HG02885 (cell line): ENCODE measurements at regions not wholly inside any gene's neighbourhood (a gene's known extent, or its start where the extent isn't known, plus 50 kb on each side); places are given as distances from the start of the nearest gene placed in this dataset.

ENCODE experiments used
- ATAC-seq: cut with Tn5 transposase; IDR thresholded peaks from one replicate; pipeline ENCODE4 v1.9.1; 2021; ENCODE audit warnings: mild to moderate bottlenecking; ENCODE audit not compliant: unreplicated experiment, poor library complexity

DNA sequence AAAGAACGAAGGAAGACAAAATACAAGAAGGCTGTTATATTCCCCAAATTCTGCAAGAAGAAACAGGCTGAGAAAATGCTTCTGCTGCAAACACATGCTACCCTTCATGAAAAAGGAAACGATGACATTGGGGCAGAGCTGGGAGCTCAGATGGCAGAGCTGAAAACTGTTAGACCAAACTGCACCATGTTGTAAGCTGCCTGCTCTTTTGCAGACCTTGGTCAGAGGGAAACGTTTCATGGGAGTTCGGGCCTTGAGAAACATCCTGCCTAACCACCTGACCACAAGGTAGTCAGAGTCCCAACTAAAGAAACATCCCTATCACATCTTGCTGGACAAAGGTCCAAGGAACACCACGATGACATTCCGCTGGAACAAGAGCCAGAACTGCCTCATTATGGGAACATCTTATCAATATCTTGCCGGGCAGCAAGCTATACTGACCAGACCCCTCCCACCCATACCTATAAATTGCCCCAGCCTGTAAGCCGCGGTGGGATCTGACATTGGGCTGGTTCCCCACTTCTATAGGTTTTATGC, 110.7 kb upstream of the CTSC start:
- ATAC-seq: no peak

DNA sequence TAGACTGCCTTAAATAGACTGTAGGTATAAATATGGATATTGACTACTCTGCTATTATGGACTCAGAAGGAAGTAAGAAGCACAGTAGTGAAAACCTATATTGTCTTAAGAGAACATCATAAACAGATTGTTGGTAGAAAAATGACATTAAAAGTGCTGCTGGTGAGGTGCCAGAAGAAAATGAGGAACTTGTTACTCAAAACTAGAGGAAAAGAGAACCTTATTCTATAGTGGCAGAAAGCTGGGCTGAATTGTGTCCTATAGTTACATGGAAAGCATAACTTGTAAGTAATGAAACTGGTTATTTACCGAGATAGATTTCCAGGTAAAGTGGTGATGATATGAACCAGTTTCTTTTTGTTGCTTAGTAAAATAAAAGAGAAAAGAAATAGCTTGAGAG, 109.7 kb upstream of the CTSC start:
- no peak for ATAC-seq

DNA sequence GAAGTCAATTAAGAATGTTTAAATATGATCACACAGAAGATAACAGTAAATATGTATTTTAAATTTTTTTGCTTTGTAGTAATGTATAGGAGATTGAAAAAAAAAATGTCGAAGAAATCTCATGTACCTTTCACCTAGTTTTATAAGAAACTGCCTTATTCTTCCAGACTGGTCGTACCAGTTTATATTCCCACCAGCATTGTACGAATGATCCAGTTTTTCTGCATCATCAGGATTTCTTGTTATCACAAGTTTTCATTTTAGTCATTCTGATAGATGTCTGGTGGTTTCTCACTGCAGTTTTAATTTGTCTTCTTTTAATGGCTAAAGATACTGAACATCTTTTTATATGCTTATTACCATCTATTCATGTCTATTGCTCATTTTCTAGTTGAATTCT, 101.8 kb upstream of the CTSC start:
- no peak for ATAC-seq

DNA sequence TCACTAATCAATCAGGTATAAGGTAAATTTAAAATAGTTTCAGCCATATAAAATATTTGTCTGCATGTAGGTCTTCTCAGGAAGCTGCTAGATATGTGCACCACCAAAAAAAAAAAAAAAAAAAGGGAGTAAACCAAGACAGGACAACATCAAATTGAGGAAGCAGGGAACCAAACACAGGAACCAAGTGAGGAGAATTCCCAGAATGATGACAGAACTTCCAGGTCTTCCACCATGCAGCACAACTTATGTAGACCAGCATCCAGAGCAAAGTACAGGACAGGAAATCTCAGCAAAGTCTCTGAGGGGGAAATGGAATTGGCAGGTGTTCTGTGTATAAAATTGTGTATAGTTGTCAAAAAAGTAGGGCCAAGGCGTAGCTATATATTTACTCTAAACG, 101.2 kb upstream of the CTSC start:
- no peak for ATAC-seq

DNA sequence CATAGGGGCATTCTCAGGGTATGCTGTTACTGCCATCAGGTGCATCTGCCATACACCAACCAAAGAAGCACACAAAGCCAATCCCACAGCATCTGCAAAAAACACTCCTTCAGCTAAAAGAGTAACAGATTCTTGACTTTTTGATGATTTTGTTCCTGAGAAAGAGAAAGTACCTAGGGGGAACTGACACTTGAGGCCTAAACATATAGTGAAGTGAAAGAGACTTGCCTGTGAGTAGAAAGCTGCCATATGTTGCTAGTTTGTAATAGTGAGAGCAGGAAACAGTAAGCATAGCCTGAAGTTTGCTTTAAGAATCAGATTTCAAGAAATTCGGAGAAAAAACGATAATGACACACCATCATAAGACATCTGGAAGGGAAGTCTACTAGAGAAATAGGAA, 97.9 kb upstream of the CTSC start:
- ATAC-seq: peak; percentile 99

DNA sequence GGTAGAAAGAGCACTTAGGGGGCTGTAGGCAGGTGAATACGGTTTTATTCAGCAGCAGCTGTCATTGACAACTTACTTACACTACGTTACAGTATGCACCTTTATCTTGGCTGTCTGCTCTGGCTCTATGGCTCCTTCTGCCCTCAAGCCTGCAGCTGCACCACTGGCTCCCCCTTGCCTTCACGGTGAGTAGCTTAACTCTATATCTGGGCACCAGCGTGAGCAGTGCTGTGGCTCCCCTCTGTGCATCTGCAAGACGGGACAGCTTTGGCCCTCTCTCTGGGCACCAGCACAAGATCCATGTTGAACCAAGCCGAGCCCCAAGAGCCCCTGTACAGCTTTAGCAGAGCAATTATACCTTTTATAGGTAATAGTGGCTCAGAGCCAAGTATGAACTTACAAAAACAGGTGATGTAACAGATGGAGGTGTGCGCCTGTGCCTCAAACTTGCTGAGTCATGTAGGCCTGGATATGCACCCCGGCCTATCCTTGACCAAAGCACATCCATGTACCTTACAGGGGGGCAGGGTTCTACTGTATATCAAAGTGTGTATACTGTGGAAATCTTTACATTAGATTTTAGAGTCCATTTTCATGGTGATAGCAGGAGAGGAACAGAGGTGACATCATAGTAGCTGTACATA, 96.9 kb upstream of the CTSC start:
- ATAC-seq: no peak

DNA sequence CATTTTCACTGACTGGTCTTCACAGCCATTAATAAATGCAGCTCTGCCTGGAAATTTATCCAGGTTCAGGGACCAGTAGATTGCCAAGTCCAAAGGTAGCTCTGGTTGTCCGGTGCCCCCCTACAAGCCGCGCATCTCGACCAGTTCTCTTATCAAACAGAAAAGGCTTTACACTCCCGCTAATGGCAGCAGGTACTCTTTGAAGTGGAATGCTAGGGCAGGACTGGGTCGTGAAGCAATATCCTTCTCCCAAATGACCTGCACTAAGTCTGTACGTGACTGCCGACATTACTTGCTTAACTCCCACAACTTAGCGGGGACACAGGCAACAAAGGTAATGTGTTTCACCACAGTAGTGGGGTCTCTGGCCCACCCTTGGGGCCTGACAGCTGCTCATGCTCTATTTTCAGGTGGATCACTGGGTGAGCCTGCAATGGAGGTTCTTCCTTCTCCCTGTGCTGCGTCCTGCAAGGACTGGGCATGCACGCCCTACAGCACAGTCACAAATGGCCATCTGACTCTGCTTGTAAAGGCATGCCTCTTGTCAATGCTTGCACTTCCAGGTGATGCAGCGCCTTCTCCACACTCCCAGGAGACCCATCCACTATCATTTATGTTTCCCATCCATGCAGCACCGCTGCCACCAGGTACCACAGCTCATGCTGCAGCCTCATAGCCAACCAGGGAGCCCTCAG, 96.1 kb upstream of the CTSC start:
- no peak for ATAC-seq

DNA sequence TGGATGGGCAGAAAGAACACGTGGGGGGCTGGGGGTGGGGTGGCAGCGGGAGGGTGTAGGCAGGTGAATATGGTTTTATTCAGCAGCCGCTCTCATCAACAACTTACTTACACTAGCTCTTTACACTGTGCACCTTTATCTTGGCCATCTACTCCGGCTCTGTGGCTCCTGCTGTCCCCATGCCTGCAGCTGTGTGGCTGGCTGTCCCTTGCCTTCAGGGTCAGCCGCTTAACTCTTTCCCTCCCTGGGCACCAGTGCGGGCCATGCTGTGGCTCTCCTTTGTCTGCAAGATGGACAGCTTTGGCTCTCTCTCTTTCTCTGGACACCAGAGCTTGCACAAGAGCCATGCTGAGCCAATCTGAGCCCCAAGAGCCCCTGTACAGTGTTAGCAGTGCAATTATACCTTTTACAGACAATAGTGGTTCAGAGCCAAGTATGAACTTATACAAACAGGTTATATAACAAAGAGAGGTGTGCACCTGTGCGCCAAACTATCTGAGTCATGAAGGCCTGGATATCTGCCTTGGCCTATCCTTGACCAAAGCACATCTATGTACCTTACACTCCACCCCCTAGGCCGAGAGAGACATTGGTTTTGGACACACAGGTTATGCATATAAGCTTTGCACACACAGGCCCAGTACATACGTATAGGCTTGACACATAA, 94.3 kb upstream of the CTSC start:
- ATAC-seq: no peak

DNA sequence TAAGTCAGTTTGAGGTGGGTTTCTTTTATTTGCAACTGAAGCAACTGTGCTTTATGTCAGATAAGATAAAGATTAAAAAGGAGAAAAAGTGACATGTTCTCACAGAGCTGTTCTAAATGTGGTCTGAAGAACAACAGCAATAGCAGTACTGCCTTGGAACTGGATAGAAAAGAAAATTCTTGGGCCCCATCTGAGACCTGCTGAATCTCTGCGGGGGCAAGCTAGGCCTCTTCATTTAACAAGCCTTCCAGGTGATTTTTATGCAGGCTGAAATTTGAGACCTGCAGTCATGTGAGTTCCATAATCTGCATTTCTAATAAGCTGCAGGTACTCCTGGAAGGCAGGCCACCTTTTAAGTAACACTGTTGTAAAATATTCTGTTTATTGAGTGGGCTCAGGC, 91.4 kb upstream of the CTSC start:
- no peak for ATAC-seq

DNA sequence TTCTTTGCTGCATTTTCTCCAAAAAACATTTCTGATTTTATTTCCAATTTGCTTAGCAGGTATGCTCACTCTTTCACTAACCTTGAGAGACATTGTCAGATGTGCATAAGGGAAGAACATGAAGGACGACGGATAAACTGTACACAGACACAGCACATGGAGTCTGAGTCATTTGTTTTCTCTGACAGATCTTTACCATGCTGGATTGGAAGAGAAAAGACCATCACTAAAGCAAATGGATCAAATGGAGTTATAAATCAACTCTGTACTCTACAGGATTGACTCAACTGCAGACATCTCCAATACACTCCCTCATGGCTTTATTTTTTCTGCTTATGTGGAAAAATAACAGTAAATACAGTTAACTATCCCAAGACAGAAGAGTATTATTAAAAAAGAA, 90.2 kb upstream of the CTSC start:
- no peak for ATAC-seq

DNA sequence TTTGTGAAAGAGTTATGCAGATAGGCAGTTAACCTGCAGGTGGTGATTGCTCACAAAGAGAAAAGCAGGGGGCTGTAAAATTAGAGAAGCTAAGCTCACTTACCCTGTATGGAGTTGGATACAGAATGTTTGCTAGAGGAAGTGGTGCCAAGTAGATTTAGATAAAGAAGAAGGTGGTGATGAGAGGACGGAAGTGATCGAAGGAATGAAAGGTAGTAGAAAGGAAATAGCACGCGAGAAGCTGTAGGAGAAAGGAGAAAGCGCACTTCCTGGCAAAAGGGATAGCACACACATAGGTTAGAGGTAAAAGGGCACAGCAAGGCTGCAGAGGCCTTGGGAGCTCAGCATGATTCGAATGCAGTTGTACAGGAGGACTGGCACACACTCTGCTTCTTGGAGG, 87.3 kb upstream of the CTSC start:
- ATAC-seq: no peak

DNA sequence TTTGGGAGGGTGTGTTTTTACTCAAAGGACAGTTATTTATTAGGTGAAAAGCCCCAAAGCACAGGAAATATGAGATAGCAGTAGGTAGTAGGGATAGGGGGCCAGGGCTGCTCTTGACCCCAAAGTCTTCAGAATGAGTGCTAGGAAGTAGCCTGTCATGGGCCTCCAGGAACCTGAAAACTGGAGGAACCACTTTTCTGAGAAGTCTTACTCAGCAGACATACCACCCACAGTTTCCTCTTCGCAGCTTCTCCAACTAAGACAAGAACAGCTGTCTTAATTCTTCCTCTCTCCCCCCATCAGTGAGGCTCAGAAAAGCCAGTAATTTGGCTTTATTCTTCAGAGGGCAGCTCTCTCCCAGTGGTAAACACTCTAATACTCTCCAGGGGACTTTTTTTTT, 84.0 kb upstream of the CTSC start:
- peak; percentile 89 for ATAC-seq

DNA sequence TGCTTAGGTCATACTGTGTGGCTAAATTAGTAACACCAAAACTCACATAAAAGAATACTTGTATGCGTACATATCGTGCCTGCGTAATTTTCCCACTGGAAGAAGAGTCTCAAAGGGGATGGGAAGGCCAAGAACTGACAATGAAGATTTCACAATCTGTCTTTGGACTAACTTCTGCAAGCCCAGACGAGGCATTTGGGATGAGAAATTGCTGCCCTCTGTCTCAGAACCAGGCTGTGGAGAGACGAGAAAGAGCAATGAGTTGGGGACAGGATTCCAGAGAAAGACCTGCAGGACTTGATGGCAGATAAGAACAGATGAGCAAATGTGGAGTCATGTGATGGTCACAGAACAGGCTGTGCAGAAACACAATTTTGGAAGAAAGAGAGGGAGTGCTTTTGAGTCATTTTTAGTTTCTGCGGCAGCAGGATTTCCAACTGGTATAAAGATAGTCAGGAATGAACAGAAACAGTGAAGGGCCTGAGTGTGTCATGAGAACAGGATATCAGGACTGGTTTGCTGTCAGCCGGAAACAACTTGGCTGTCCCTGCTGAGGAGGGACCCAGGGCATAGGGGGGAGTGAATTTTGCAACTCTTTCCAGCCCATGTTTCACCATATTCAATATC, 82.7 kb upstream of the CTSC start:
- ATAC-seq: no peak

DNA sequence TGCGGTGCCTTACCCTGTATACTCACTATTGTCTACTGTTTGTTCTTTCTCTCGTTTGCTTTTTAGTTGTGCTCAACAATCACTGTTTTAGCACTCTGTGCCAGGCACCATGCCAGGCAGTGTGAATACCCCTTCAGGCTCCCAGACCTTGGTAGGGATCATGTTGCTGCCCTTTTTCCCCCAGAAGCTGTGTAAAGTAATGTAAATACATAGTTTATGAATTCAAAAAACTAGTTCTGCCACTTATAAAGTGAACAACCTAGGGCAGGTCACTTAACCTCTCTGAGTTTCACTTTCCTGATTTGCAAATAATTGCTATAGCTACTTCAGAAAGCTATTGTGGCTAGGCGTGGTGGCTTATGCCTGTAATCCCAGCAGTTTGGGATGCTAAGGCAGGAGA, 81.0 kb upstream of the CTSC start:
- no peak for ATAC-seq

DNA sequence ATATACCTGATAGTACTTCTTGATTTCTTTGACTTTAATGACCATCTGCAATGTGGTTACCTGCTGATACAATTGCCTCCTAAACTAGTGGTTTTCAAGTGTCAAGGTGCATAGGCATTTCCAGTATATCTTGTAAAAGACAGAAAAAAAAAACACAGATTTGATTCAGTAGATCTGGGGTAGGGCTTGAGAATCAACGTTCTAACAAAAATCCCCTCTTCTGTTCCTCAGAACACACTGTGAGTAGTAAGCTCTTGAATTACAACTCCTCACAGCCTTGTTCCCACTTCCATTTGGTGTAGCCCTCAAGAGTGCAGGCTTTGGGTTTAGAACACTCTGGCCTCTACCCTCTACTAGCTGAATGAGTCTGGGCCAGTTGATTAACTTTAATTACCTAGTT, 78.0 kb upstream of the CTSC start:
- no peak for ATAC-seq

DNA sequence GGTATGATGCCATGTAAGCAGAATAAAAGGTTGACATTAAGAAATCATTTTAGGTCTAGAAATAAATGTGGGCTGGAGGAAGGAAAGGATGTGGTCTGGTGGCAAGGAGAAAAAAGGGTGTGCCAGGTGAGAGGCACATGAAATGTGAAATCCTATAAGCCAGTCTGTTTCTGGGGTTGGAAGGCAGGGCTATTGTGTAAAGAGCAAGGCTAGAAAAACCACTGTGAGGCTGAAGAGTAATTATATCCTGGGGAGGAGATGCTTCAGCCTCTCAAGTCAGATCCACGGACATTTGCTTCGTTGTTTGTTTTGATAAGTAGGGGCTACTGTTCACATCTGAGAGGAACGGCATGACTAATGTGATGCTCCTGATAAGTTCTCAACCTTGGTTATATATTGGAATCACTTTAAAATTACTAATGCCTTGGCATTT, 77.5 kb upstream of the CTSC start:
- no peak for ATAC-seq

DNA sequence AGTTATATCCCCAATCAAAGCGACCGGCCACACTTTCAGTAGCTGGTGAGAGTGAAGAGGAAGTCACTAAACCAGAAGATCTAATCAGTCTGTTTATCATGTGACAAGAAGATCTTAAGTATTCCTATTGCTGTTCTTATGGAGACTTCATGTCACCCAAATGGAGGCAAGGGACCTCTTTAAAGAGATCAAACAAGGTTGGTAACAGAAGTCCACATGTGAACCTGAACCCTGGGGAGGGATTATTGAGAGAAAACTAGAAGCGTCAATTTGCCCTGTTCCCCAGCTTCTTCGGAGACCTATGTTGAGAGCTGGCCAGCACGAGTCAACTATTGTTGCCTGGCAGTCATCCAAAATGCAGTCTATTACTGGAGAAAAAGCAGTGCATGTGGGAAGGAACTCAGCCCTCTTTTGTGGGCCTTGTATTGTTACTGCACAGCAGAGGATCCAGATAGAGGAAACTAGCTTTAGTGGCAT, 76.9 kb upstream of the CTSC start:
- ATAC-seq: no peak

DNA sequence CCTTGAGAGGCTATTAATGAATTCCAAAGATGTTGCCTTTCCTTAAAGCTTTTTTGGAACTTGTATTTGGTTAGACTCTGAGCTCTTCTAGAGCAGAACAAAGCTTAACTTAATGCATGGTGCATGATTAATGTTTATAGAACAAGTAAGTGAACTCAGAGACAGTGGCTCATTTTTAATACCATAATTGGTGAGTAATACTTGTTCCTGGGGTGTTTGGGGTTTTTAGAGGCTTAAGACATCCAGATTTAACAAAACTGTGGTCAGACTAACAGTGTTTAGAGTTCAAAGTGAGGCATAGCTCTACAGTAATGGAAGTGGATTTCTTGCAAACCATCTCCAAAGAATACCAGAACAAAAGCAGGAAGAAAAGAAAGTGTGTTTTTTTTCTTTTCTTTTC, 73.7 kb upstream of the CTSC start:
- no peak for ATAC-seq

DNA sequence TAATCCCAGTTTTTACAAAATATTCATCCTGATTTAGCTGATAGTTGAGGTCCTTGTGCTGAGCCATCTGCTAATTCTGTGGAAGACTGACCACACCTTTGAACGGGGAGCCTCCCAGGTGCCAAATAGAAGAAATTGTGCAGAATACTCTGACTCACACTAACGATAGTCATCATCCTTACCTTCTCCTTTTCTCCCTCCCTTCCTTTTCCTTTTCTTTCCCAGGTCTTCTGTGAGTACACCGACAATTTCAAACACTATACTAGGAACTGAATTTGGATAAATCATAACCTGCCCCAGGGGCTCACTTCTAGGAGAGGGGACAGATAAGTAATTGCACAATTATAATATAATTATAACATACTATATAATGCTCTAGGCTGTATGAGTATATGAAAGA, 73.1 kb upstream of the CTSC start:
- ATAC-seq: no peak

DNA sequence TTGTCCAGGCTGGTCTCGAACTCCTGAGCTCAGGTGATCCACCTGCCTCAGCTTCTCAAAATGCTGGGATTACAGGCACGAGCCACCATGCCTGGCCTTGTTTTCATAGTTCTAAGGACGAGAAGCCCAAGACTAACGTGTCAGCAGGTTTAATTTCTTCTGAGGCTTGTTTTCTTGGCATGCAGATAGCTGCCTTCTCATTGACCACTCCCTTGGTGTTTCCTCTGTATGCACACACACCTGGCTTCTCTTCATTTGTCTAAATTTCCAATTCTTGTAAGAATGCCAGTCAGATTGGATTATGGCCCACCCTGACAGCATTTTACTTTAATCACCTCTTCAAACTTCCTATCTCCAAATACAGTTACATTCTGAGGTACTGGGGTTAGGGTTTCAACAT, 72.5 kb upstream of the CTSC start:
- no peak for ATAC-seq

DNA sequence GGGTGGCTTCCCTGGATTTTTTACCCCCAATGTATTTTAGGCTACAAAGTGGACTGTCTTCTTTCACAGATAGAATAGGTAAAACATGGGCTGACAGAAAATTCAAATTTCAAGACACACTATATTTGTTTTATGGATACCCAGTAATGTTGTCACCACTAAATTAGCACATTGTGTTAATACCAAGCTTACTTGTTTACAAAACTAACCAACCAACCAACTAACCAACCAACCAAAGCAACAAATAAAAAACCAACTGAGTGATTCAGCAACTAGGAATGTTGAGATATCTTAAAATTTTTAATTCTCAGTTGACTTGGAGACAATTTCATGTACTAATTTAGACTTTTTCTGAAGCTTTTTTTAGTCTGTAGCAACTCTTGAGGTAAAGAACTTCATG, 69.3 kb upstream of the CTSC start:
- ATAC-seq: no peak
